NB4 (cell line): ENCODE measurements at regions not wholly inside any gene's neighbourhood (a gene's known extent, or its start where the extent isn't known, plus 50 kb on each side); places are given as distances from the start of the nearest gene placed in this dataset.
"Not testable (repeated sequence)": the region's sequence is repeated elsewhere in the genome, so short reads cannot be mapped to it uniquely, and the experiment has no call there.

Experiments
- CTCF ChIP-seq: IDR thresholded peaks from one replicate; pipeline ENCODE4 v1.5.1; 2012; ENCODE audit warnings: low read depth, low read length
- POLR2A ChIP-seq: IDR thresholded peaks from 2 replicates; pipeline ENCODE4 v1.6.1; 2011; ENCODE audit warnings: mild to moderate bottlenecking; ENCODE audit not compliant: insufficient read length; ENCODE audit errors: extremely low read depth

DNA sequence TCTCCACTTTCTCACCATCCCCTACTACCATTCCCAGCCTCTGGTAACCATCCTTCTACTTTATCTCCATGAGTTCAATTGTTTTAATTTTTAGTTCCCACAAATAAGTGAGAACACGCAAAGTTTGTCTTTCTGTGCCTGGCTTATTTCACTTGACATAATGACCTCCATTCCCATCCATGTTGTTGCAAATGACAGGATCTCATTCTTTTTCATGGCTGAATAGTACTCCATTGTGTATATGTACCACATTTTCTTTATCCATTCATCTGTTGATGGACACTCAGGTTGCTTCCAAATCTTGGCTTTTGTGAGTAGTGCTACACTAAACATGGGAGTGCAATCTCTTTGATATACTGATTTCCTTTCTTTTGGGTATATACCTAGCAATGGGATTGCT is 55.8 kb upstream of the FRMPD3 start:
- not testable (repeated sequence) for TF ChIP-seq CTCF, POLR2A
